ENCODE measurements at regions not wholly inside any gene's neighbourhood (a gene's known extent, or its start where the extent isn't known, plus 50 kb on each side); places are given as distances from the start of the nearest gene placed in this dataset.

- Histone ChIP-seq H2AFZ (no peak overlapping the region), H3K4me1 (no peaks in the 10 kb centered on the region), H3K36me3 (ENCODE audit: control insufficient read depth, insufficient read depth, low read length) (no peaks in the 10 kb centered on the region), H3K27me3 (ENCODE audit: control insufficient read depth, insufficient read depth, low read length) (no peaks in the 10 kb centered on the region), H3K79me2 (no peaks in the 10 kb centered on the region), H3K9ac (no peak overlapping the region), H3K9me3 (ENCODE audit: control insufficient read depth, low read length) (no peaks in the 10 kb centered on the region), H3K4me3 (ENCODE audit: low read depth, low read length) (no peak overlapping the region), H3K27ac (no peak overlapping the region), H3K4me2 (ENCODE audit: low read length) (no peak overlapping the region)
- TF ChIP-seq CTCF (IDR thresholded peaks at IDR 0.05): no peak
These were observed 486.0 kb upstream of the LRRN3 start for GRCh38 chr7:110604885-110605284.

GRCh38 chr7:110607050-110607857, 483.7 kb upstream of the LRRN3 start:
- Histone ChIP-seq H3K9ac (no peak overlapping the region), H3K27ac (no peak overlapping the region), H3K4me1 (no peaks in the 10 kb centered on the region), H3K36me3 (ENCODE audit: control insufficient read depth, insufficient read depth, low read length) (no peaks in the 10 kb centered on the region), H3K9me3 (ENCODE audit: control insufficient read depth, low read length) (no peaks in the 10 kb centered on the region), H2AFZ (no peak overlapping the region), H3K4me3 (ENCODE audit: low read depth, low read length) (no peak overlapping the region), H3K27me3 (ENCODE audit: control insufficient read depth, insufficient read depth, low read length) (no peaks in the 10 kb centered on the region), H3K4me2 (ENCODE audit: low read length) (no peak overlapping the region), H3K79me2 (no peaks in the 10 kb centered on the region)
- TF ChIP-seq CTCF (IDR thresholded peaks at IDR 0.05): no peak

- Histone ChIP-seq H3K4me3 (ENCODE audit: low read depth, low read length) (no peak overlapping the region), H3K36me3 (ENCODE audit: control insufficient read depth, insufficient read depth, low read length) (no peaks in the 10 kb centered on the region), H3K79me2 (no peaks in the 10 kb centered on the region), H3K4me2 (ENCODE audit: low read length) (no peak overlapping the region), H3K9ac (no peak overlapping the region), H2AFZ (no peak overlapping the region), H3K27ac (no peak overlapping the region), H3K9me3 (ENCODE audit: control insufficient read depth, low read length) (no peaks in the 10 kb centered on the region), H3K4me1 (no peaks in the 10 kb centered on the region), H3K27me3 (ENCODE audit: control insufficient read depth, insufficient read depth, low read length) (no peaks in the 10 kb centered on the region)
- TF ChIP-seq CTCF (IDR thresholded peaks at IDR 0.05): no peak
These were observed 481.6 kb upstream of the LRRN3 start for GRCh38 chr7:110609336-110609735.

GRCh38 chr7:110612680-110613079, 478.2 kb upstream of the LRRN3 start:
- H2AFZ ChIP-seq: no peak overlapping the region
- no peaks in the 10 kb centered on the region for H3K36me3 ChIP-seq (ENCODE audit: control insufficient read depth, insufficient read depth, low read length)
- TF ChIP-seq CTCF (IDR thresholded peaks at IDR 0.05): no peak
- H3K27ac ChIP-seq: no peak overlapping the region
- H3K4me2 ChIP-seq (ENCODE audit: low read length): no peak overlapping the region
- no peaks in the 10 kb centered on the region for H3K27me3 ChIP-seq (ENCODE audit: control insufficient read depth, insufficient read depth, low read length)
- no peaks in the 10 kb centered on the region for H3K9me3 ChIP-seq (ENCODE audit: control insufficient read depth, low read length)
- no peaks in the 10 kb centered on the region for H3K79me2 ChIP-seq
- H3K4me1 ChIP-seq: no peaks in the 10 kb centered on the region
- H3K9ac ChIP-seq: no peak overlapping the region
- no peak overlapping the region for H3K4me3 ChIP-seq (ENCODE audit: low read depth, low read length)
